ENCODE measurements at regions not wholly inside any gene's neighbourhood (a gene's known extent, or its start where the extent isn't known, plus 50 kb on each side); places are given as distances from the start of the nearest gene placed in this dataset.

GRCh38 chr9:120080849-120081248, 499.1 kb downstream of the CDK5RAP2 start:
- H3K4me1 ChIP-seq (ENCODE audit: insufficient read depth, low read length) = peaks cover 4% of the 10 kb centered on the region; the same call in 1 of the 2 replicates
- no peak overlapping the region for H3T11ph ChIP-seq (ENCODE audit: low read length)
- H2BK12ac ChIP-seq (ENCODE audit: insufficient read length, low read depth, low read length) = no peak overlapping the region
- H2AFZ ChIP-seq (ENCODE audit: low read length) = no peak overlapping the region
- no peaks in the 10 kb centered on the region for H3K79me1 ChIP-seq (ENCODE audit: insufficient read depth, low read depth, low read length, poor library complexity, severe bottlenecking)
- no peaks in the 10 kb centered on the region for H4K20me1 ChIP-seq (ENCODE audit: control insufficient read depth, insufficient read depth, insufficient read length)
- no peak overlapping the region for H3K4ac ChIP-seq (ENCODE audit: low read depth, low read length)
- DNase-seq = no peak
- H3K27me3 ChIP-seq (ENCODE audit: insufficient read depth, low read length) = no peaks in the 10 kb centered on the region
- H3K14ac ChIP-seq (ENCODE audit: insufficient read depth, low read length) = no peak overlapping the region
- H3K23me2 ChIP-seq (ENCODE audit: insufficient read length, low read depth, low read length, poor library complexity, severe bottlenecking) = no peaks in the 10 kb centered on the region
- peaks cover 2% of the 10 kb centered on the region for H3K9me3 ChIP-seq (ENCODE audit: control insufficient read depth, low read depth, low read length)
- Mint-ChIP-seq H3K27ac (peak overlapping the region in 1 of 3 experiments; percentile 67; a peak in 2 of 7 replicates), H3K9me3 (peaks cover 22 to 23% of the 10 kb centered on the region in 2 experiments), H3K4me3 (0 out of 5 replicates have a peak overlapping the region, but pooled peaks of 1 of the 2 experiments have one; percentile 6), H3K27me3 (ENCODE audit: low read depth) (peaks cover 45% of the 10 kb centered on the region), H3K4me1 (peaks cover 62 to 73% of the 10 kb centered on the region in 2 experiments), H3K36me3 (ENCODE audit: insufficient read depth in 1 of 3, low read depth in 3 of 3) (peaks cover 12 to 23% (median 14%) of the 10 kb centered on the region in 3 experiments)
- H3K56ac ChIP-seq (ENCODE audit: insufficient read length, low read depth, low read length) = no peak overlapping the region
- H3K18ac ChIP-seq (ENCODE audit: insufficient read length, low read depth, low read length) = no peak overlapping the region
- H3K4me2 ChIP-seq (ENCODE audit: insufficient read depth, insufficient read length, low read length) = no peak overlapping the region
- H3K23ac ChIP-seq (ENCODE audit: insufficient read length, low read depth, low read length) = no peak overlapping the region
- no peak overlapping the region for H2BK20ac ChIP-seq (ENCODE audit: low read depth, low read length, poor library complexity, severe bottlenecking)
- no peak overlapping the region for H2BK15ac ChIP-seq (ENCODE audit: low read depth, low read length)
- H3K9ac ChIP-seq (ENCODE audit: extremely low read depth, insufficient read length, low read length) = no peak overlapping the region
- no peak overlapping the region for H4K91ac ChIP-seq (ENCODE audit: insufficient read length, low read depth, low read length)
- H2BK120ac ChIP-seq (ENCODE audit: low read depth, low read length, poor library complexity, severe bottlenecking) = no peak overlapping the region
- WGBS (ENCODE audit: extremely low coverage, insufficient read length, low lambda C conversion rate) = no CpG with 5 or more reads among the region's 8 CpGs
- H2BK5ac ChIP-seq (ENCODE audit: insufficient read length, low read length) = no peak overlapping the region
- H4K5ac ChIP-seq (ENCODE audit: insufficient read length, low read depth, low read length) = no peak overlapping the region
- TF ChIP-seq CTCF (conservative IDR thresholded peaks at IDR 0.05) = no peak
- H4K8ac ChIP-seq (replicated peaks; ENCODE audit: insufficient read length, low read depth, low read length) = no peak overlapping the region
- no peak overlapping the region for H3K27ac ChIP-seq (ENCODE audit: insufficient read length, low read depth, low read length)
- H2AK5ac ChIP-seq (ENCODE audit: insufficient read length, low read length) = no peak overlapping the region
- no peaks in the 10 kb centered on the region; the same call in 1 of the 2 replicates for H3K79me2 ChIP-seq (ENCODE audit: insufficient read depth, low read length)

Data from H9 (cell line).